SJSA1 (cell line): ENCODE measurements at regions not wholly inside any gene's neighbourhood (a gene's known extent, or its start where the extent isn't known, plus 50 kb on each side); places are given as distances from the start of the nearest gene placed in this dataset.

ENCODE experiments used
- DNase-seq, 2 experiments: peaks; one replicate each; pipeline ENCODE4 v3.0.0-alpha.2; 2015 to 2020; ENCODE audit warnings: low spot score in 2 of 2, low read depth in 1 of 2
- H3K27ac ChIP-seq: fragments of 250-450 bp; sonication (Bioruptor Pico); 2 replicates; pipeline ENCODE4 v1.5.1; 2020; ENCODE audit warnings: mild to moderate bottlenecking, moderate library complexity
- H3K27me3 ChIP-seq: fragments of 250-450 bp; sonication (Bioruptor Pico); replicated peaks from 2 replicates; pipeline ENCODE4 v1.5.1; 2020; ENCODE audit warnings: mild to moderate bottlenecking, moderate library complexity
- H3K36me3 ChIP-seq: fragments of 250-450 bp; sonication (Bioruptor Pico); 2 replicates; pipeline ENCODE4 v1.5.1; 2020; ENCODE audit warnings: mild to moderate bottlenecking
- H3K4me1 ChIP-seq: fragments of 250-450 bp; sonication (Bioruptor Pico); replicated peaks from 2 replicates; pipeline ENCODE4 v1.6.1; 2021; ENCODE audit warnings: mild to moderate bottlenecking
- H3K4me3 ChIP-seq: fragments of 250-450 bp; sonication (Bioruptor Pico); 2 replicates; pipeline ENCODE4 v1.5.1; 2020; ENCODE audit warnings: mild to moderate bottlenecking
- H3K9me3 ChIP-seq: fragments of 250-450 bp; sonication (Bioruptor Pico); replicated peaks from 2 replicates; pipeline ENCODE4 v1.5.1; 2020; ENCODE audit warnings: mild to moderate bottlenecking

DNA sequence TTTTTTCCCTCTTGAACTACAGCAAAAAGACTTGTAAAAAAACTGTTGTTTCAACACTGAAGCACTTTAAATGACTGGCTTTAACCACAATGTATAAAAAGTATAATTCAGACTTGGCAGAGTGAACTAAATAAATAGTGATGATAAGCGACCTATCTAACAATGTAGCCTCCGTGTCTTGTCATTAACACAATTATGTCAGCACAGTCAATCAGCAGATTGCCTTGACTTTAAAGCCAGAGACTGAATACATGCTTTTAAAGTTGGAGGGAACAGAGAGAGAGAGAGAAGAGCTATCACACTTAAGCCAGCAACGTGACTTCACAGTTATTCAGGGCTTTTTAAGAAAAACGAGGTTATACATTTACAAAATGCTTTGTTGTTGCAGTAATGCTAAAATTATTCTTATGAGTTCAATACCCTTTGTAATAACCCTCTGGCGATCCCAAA lies 378.1 kb downstream of the LMO4 start:
- Histone ChIP-seq H3K27ac (no peak overlapping the region), H3K9me3 (no peaks in the 10 kb centered on the region), H3K4me3 (no peak overlapping the region), H3K27me3 (no peaks in the 10 kb centered on the region), H3K4me1 (no peaks in the 10 kb centered on the region), H3K36me3 (no peaks in the 10 kb centered on the region)
- DNase-seq: no peak

DNA sequence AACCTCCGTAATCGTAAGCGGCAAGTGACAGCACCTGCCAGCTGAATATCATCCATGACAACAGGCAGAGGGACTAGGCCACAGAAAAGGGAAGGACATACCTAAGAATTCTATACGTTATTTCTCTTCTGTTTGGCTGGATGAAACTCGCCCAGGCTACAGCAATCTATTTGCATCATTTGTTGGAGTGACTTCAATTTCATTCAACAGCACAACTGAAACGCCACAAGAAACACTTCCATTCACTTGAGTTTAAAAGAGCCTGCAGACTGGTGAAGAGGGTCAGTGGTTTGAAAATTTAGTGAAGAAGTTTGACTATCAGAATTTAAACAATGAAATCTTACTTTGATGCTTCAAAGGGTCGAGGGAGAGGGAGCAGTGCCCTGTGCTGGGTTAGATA lies 378.7 kb downstream of the LMO4 start:
- no peak for DNase-seq
- Histone ChIP-seq H3K27ac (no peak overlapping the region), H3K9me3 (no peaks in the 10 kb centered on the region), H3K27me3 (no peaks in the 10 kb centered on the region), H3K36me3 (no peaks in the 10 kb centered on the region), H3K4me3 (no peak overlapping the region), H3K4me1 (no peaks in the 10 kb centered on the region)

DNA sequence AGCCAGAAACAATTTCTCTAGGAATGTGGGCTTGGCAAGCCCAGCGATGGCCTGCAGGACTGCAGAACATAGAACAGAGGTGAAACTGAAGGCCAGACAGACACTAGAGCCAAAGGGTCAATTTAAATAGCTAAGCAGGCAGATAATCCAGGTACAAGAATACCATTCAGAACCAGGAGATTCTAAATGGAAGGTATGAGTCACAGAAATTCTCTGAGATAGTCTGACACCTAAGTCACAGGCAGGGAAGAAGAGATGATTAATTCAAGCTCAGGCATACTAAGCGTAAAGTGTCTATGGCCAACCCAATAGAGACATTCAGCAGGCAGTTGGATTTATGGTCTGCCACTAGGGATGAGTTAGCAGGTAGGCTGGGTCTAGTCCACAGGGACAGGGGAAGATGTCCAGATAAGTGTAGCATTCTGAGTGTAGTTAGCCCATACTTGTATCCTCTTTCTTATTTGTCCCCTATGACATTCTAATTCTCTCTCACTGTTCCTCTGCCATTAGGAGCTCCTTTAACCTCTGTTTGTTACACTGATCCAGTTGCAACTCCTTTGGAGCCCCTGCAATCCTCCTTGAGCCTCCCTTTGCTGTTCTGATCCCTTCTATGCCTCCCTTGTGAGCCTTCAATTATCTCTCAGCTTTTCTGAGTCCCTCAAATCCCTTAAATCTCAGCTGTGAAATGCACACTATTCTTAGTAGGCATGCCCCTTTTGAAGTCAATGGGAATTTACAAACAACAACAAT lies 383.8 kb downstream of the LMO4 start:
- Histone ChIP-seq H3K9me3 (no peaks in the 10 kb centered on the region), H3K27me3 (no peaks in the 10 kb centered on the region), H3K4me3 (no peak overlapping the region), H3K27ac (no peak overlapping the region), H3K36me3 (no peaks in the 10 kb centered on the region), H3K4me1 (no peaks in the 10 kb centered on the region)
- no peak for DNase-seq

DNA sequence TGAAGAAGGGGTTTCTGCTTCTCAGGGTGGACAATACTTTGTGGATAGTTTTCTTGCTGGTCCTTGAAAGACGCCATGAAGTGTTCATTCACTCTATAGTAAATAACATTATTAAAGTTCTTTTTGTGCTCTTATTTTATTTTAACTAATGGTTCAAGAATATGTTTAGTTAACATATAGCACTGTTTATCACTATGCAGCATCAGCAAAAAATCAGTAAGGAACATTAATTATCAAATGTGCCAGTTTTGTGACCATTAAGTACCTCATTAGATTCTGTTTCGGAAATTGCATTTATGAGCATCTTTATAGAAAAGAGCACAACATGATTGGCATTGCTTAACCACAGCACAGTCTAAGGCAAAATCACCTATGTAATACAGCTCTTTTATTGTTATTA lies 385.6 kb downstream of the LMO4 start:
- H3K27me3 ChIP-seq: no peaks in the 10 kb centered on the region
- no peak overlapping the region for H3K27ac ChIP-seq
- no peak overlapping the region for H3K4me3 ChIP-seq
- H3K9me3 ChIP-seq: no peaks in the 10 kb centered on the region
- no peaks in the 10 kb centered on the region for H3K36me3 ChIP-seq
- DNase-seq: no peak
- H3K4me1 ChIP-seq: no peaks in the 10 kb centered on the region

DNA sequence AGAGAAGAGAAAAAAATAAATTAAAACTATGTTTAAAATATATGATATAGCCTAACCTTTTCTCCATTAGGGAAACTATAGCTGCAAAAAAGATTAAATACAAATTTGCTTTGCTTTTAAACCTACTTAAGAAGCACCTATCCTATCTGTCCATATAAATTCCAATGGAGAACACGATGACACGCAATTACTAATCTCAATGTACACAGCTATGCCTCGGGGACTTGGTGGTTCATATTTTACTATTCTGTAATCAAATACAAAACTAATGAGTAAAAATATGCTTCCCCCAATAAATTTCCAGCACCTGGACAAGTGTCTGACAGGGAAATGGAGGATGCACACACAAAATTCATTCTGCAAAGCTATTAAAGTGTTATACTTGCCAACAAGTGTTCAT lies 386.4 kb downstream of the LMO4 start:
- Histone ChIP-seq H3K27me3 (no peaks in the 10 kb centered on the region), H3K4me1 (no peaks in the 10 kb centered on the region), H3K4me3 (no peak overlapping the region), H3K9me3 (no peaks in the 10 kb centered on the region), H3K27ac (no peak overlapping the region), H3K36me3 (no peaks in the 10 kb centered on the region)
- no peak for DNase-seq

DNA sequence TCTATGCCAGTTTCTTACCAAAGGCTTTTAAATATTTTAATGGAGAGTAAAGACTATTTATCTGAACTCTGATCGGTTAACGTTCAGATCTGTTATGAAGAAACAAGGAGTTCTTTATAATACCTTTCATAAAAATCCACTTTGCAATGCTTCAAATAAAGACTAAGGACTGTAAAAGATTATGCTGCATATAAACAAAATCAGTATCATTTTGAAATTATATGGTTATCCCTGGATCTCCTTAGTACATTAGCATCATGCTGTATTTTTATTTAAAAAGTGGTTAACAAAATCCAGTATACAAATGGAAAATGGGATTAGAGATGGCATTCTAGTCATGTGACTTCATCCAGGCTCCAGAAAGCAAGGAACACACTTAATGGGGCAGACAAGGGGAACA lies 386.8 kb downstream of the LMO4 start:
- H3K36me3 ChIP-seq: no peaks in the 10 kb centered on the region
- H3K27ac ChIP-seq: no peak overlapping the region
- no peaks in the 10 kb centered on the region for H3K27me3 ChIP-seq
- no peak overlapping the region for H3K4me3 ChIP-seq
- H3K4me1 ChIP-seq: no peaks in the 10 kb centered on the region
- DNase-seq: no peak
- H3K9me3 ChIP-seq: no peaks in the 10 kb centered on the region

DNA sequence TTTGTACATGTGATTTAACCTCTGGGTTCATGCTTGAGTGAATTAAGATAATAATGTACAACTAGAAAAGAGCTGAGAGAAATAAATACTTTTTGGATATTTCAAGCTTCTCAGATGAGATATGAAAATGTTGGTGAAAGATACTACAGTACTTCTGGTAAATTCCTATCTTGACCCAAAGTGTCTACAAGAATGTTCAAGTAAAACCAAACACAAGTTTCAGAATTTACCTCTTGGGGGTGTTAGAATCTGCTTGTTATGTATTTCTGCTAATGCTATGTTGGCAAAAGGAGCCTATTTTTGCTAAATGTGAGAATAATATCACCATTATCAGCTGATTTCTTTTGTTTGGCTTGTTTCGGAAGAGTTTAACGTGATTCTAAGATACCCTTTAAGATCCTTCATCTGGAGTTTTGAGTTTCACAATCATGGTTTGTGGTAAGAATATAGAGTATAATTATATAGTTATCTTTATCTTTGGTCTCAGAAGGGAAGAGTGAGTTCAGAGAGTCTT lies 388.5 kb downstream of the LMO4 start:
- no peaks in the 10 kb centered on the region for H3K27me3 ChIP-seq
- DNase-seq: no peak
- H3K4me1 ChIP-seq: no peaks in the 10 kb centered on the region
- H3K36me3 ChIP-seq: no peaks in the 10 kb centered on the region
- no peak overlapping the region for H3K4me3 ChIP-seq
- no peak overlapping the region for H3K27ac ChIP-seq
- no peaks in the 10 kb centered on the region for H3K9me3 ChIP-seq

DNA sequence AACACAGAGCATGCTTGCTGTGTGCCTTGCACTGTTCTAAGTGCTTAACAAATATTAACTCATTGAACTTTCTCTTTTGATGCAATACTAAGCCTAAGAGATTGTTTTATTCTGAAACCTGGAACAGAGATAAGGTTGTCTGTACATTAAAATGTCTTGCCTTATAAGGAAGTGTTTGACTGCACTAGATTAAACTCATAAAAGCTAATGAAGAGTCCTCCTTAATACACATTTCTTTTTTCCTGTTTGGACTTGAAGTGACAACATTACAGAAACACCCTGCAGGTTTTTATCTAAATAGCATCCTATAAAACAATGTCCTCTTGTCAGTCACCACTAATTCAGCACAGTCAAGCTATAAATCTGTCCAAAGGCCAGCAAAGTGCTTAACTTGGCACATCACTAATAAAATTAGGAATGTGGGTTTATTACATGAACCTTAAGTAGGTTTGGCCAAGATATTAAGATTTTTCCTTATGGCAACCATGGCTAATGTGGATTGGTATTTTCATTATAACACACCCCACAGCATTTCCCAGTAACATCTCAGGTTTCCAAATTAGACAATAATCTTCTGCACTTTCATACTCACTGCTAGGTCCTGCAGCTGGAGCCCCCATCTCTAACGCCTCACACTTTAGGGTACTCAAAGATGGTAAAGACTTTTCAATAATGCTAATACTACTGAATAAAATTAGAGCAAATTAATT lies 389.7 kb downstream of the LMO4 start:
- H3K36me3 ChIP-seq: no peaks in the 10 kb centered on the region
- no peaks in the 10 kb centered on the region for H3K4me1 ChIP-seq
- no peak overlapping the region for H3K4me3 ChIP-seq
- no peaks in the 10 kb centered on the region for H3K9me3 ChIP-seq
- no peaks in the 10 kb centered on the region for H3K27me3 ChIP-seq
- H3K27ac ChIP-seq: no peak overlapping the region
- no peak for DNase-seq

DNA sequence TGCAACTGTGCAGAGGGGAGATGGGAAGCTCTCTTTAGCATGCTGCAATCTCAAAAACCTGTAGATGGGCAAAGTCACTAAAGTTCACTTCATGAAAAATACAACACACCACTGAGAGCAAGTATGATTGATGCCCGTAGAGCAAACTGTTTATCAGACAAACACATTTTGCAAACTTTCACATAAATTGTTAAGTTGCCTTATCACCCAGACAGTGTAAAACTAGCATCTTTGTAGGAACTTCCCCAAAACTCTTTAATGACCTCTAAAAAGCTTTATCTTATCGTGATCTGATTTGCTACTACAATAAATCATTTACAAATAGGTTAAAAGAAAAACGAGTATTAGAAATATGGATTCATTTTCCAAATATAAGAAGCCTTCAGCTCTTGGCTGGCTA lies 391.0 kb downstream of the LMO4 start:
- Histone ChIP-seq H3K4me3 (no peak overlapping the region), H3K9me3 (no peaks in the 10 kb centered on the region), H3K27ac (no peak overlapping the region), H3K4me1 (no peaks in the 10 kb centered on the region), H3K36me3 (no peaks in the 10 kb centered on the region), H3K27me3 (no peaks in the 10 kb centered on the region)
- no peak for DNase-seq

DNA sequence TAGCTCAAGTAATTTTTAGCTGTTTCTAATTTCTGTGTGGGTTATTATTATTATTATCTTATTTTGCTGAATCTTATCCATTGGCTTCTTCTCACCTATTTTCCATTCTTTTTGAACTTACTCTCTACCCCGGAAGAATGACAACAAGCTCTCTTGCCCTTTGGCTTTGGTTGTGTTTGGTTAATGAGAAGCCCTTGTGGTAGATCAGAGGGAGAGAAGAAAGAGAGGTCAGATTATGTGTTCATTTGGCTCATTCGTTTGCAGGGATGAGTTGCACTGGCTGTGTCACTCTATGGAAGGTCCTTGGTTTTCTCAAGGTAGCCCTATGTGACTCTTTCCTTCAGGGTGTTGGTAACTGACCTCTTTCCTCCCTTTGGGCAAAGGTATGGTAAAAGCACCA lies 391.9 kb downstream of the LMO4 start:
- Histone ChIP-seq H3K4me1 (no peaks in the 10 kb centered on the region), H3K9me3 (no peaks in the 10 kb centered on the region), H3K27me3 (no peaks in the 10 kb centered on the region), H3K4me3 (no peak overlapping the region), H3K27ac (no peak overlapping the region), H3K36me3 (no peaks in the 10 kb centered on the region)
- DNase-seq: no peak

DNA sequence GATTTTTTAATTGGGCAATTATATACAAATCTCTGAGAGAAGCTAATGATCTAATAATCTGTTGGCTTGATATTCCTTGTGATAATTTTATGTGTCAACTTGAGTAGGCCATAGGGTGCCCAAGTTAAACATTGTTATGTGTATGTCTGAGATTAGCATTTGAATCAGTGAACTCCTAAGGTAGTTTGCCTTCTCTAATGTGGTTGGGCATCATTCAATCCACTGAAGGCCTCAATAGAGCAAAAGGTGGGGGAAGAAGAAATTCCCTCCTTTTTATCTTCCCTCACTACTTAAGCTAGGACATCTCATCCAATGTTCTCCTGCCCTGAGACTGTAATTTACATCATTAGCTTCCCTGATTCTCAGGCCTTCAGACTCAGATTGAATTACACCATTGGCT lies 394.5 kb downstream of the LMO4 start:
- Histone ChIP-seq H3K36me3 (no peaks in the 10 kb centered on the region), H3K27ac (no peak overlapping the region), H3K9me3 (no peaks in the 10 kb centered on the region), H3K4me1 (no peaks in the 10 kb centered on the region), H3K4me3 (no peak overlapping the region), H3K27me3 (no peaks in the 10 kb centered on the region)
- no peak for DNase-seq

DNA sequence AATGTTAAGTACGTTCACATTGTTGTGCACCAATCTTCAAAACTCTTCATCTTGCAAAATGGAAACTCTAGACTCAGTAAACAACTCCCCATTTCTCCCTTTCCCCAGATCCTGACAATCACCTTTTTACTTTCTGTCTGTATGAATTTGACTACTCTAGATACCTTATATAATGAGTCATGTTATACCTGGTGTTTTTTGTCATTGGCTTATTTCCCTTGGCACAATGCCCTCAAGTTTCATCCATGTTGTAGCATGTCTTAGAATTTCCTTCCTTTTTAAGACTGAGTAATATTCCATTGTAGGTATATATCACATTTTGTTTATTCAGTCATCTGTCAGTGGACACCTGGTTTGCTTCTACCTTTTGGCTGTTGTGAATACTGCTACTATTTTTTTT lies 399.5 kb downstream of the LMO4 start:
- Histone ChIP-seq H3K4me3 (no peak overlapping the region), H3K36me3 (no peaks in the 10 kb centered on the region), H3K27ac (no peak overlapping the region), H3K9me3 (no peaks in the 10 kb centered on the region), H3K27me3 (no peaks in the 10 kb centered on the region), H3K4me1 (no peaks in the 10 kb centered on the region)
- no peak for DNase-seq

DNA sequence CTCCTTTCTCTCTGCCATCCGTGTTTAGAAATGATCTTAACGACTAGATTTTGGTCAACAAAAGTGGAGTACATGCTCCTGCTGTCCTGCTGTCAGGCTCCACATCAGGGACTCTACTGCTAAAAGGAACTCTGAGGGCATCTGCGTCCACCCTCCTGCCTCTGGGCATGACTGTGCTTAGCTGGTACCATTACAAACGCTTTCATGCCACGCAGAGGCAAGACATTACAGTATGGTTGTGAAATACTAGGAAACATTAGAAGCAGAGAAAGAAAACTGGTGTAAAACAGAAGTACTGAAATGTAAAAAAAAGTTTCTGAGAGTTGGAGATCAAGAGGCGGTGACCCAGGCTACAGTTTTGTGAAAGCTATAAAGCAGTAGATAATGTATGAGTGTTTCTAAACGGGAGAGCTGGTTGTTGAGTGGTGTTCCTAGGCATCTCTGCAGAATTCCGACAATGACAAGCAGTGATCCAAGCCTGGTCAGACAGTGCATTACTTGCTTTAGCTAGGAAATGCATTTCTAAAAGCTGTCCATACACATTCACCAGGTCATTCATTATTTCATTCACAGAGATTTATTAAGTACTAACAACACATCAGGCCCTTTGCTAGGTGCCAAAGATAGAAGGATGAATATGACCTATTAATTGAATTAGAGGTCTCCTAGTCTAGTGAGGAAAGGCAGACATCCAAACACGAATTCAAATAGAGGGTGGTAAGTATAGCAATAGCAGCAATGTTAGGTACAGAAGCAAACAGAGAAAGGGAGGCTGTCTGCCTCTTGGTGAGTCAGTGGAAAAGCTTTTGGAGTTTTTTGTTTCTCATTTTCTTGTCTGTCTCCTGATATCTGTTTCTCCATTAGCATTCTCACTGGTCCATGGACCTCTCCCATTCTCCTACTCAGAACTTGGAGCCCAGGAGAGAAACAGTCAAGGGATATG lies 401.9 kb downstream of the LMO4 start:
- Histone ChIP-seq H3K9me3 (no peaks in the 10 kb centered on the region), H3K4me1 (no peaks in the 10 kb centered on the region), H3K27me3 (no peaks in the 10 kb centered on the region), H3K27ac (no peak overlapping the region), H3K36me3 (no peaks in the 10 kb centered on the region), H3K4me3 (no peak overlapping the region)
- DNase-seq: no peak

DNA sequence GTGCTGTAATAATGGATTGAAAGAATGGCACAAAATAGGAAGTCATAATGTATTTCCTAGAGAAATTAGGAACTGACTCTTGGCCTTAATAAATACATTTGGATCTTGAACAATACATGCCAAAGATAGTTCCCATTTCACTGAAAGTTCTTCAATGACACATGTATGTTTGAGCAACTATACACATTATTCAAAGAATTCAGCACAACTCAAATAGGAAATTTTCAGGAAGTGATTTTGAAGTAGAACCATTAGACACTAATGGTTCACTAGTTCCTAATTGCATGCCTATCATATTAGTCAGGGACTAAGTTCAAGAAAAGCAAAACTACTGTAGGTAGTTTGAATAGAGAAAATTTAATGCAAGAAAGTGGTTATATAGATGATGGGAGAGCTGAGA lies 404.7 kb downstream of the LMO4 start:
- no peak for DNase-seq
- H3K4me3 ChIP-seq: no peak overlapping the region
- no peaks in the 10 kb centered on the region for H3K27me3 ChIP-seq
- H3K9me3 ChIP-seq: no peaks in the 10 kb centered on the region
- H3K4me1 ChIP-seq: no peaks in the 10 kb centered on the region
- H3K36me3 ChIP-seq: no peaks in the 10 kb centered on the region
- no peak overlapping the region for H3K27ac ChIP-seq
